Duodenal mucosa (tissue), 2 donors: ENCODE measurements at regions not wholly inside any gene's neighbourhood (a gene's known extent, or its start where the extent isn't known, plus 50 kb on each side); places are given as distances from the start of the nearest gene placed in this dataset.

ENCODE experiments used
- H3K27ac ChIP-seq: one replicate; pipeline ENCODE4 v1.7.0; 2013; ENCODE audit warnings: low read depth, low read length
- H3K27me3 ChIP-seq, 2 donors: one replicate each; pipeline ENCODE4 v1.7.0; 2013; ENCODE audit warnings: low read length in 2 of 2, control low read depth in 1 of 2; ENCODE audit not compliant: insufficient read depth in 2 of 2, control insufficient read depth in 1 of 2
- H3K36me3 ChIP-seq, 2 donors: one replicate each; pipeline ENCODE4 v1.7.0; 2013; ENCODE audit warnings: low read length in 2 of 2, control low read depth in 1 of 2; ENCODE audit not compliant: insufficient read depth in 2 of 2, control insufficient read depth in 1 of 2
- H3K4me1 ChIP-seq, 2 donors: one replicate each; pipeline ENCODE4 v1.7.0; 2013; ENCODE audit warnings: low read length in 2 of 2, control low read depth in 1 of 2; ENCODE audit not compliant: insufficient read depth in 2 of 2, control insufficient read depth in 1 of 2
- H3K4me3 ChIP-seq, 2 donors: one replicate each; pipeline ENCODE4 v1.7.0; 2013; ENCODE audit warnings: low read length in 2 of 2, low read depth in 1 of 2
- H3K9ac ChIP-seq, 2 donors: one replicate each; pipeline ENCODE4 v1.7.0; 2013; ENCODE audit warnings: low read length in 2 of 2, low read depth in 1 of 2
- H3K9me3 ChIP-seq, 2 donors: one replicate each; pipeline ENCODE4 v1.7.0; 2013; ENCODE audit warnings: low read length in 2 of 2, control low read depth in 1 of 2; ENCODE audit not compliant: control insufficient read depth in 1 of 2

DNA sequence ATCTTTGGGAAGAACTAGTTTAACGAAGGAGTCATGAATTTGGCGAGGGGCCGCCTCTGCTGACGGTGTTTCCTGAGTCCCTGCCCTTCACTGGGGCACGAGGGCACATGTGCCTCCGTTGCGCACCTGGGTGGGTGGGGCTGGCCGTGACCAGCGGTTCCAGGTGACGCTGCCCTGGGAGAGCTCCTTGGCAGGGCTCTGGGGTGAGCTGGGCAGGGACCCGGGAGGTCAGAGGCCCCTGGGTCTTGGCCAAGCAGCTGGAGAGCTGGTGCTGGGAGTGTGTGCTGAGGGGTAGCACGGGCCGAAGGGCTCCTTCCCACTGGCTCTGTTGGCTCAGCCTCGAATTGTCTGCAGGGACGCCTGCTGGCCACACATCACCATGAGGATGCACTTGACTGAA is 104.6 kb downstream of the RTP5 start:
- no peaks in the 10 kb centered on the region for H3K36me3 ChIP-seq
- H3K27ac ChIP-seq = no peak overlapping the region
- no peaks in the 10 kb centered on the region for H3K4me1 ChIP-seq
- no peaks in the 10 kb centered on the region for H3K9me3 ChIP-seq
- no peak overlapping the region for H3K4me3 ChIP-seq
- H3K27me3 ChIP-seq = no peaks in the 10 kb centered on the region
- no peak overlapping the region for H3K9ac ChIP-seq

DNA sequence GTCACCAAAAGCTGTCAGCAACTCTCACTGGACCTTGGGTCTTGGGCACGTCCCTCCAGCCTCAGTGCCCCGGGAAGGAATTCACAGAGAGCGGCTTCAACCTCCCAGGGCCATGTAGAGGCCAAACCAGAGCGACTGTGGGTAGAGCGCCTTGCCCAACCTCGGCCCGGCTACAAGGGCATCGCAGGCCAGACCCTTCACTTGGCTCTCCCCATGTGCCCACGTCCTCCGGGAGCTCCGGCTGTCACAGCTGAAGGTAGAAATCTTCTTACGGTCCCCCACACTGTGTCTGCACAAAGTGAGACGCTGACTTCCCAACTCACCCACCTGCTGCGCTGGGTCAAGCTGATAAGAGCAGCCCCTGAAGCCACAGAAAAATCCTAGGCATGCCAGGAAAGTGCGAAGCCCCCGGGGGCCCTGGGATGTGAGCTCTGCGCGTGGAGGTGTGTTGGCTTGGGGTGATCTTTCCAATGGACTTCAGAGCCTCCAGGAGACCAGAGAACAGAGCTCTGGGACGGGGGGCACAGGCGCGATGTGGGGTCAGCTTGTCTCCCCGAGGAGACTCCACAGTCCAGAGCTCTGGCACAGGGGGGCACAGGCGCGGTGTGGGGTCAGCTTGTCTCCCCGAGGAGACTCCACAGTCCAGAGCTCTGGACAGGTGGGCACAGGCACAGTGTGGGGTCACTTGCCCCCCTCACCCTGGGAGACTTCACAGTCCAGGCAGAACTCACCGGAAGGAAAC is 105.5 kb downstream of the RTP5 start:
- Histone ChIP-seq H3K4me3 (no peak overlapping the region), H3K9me3 (no peaks in the 10 kb centered on the region), H3K9ac (no peak overlapping the region), H3K36me3 (no peaks in the 10 kb centered on the region), H3K4me1 (no peaks in the 10 kb centered on the region), H3K27me3 (no peaks in the 10 kb centered on the region), H3K27ac (no peak overlapping the region)

DNA sequence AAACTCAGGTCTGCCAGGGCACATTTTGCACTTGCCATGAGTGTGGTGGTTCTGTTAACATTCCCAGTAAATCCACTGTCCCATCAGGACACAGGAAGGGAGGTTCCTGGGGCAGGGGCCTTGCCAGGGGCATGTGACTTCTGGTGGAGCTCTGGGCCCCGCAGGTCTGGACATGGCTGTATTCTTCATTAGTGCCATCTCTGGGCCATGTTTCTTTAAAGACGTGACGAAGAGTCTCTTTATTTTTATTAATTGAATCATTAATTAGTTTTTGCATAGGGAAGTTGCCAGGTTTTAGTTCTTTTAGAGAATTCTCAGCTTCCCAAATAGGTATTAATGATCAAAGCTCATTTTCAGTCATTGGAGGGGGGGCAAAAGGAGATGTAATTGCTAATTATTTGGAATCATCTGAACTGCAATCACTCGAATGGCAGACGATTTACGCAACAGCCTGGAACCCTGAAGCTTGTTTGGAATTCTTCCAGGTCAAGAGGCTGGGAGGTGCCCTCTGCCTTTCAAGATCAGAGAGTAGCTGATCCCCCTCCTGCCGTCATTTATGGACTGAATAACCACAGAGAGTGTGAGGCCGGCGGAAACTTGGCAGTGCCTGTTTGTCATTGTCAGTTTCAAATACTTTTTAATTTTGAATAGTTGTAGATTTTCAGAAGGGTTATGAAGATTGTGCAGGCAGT is 106.2 kb downstream of the RTP5 start:
- Histone ChIP-seq H3K9me3 (no peaks in the 10 kb centered on the region), H3K36me3 (no peaks in the 10 kb centered on the region), H3K4me3 (no peak overlapping the region), H3K27ac (no peak overlapping the region), H3K4me1 (no peaks in the 10 kb centered on the region), H3K9ac (no peak overlapping the region), H3K27me3 (no peaks in the 10 kb centered on the region)

DNA sequence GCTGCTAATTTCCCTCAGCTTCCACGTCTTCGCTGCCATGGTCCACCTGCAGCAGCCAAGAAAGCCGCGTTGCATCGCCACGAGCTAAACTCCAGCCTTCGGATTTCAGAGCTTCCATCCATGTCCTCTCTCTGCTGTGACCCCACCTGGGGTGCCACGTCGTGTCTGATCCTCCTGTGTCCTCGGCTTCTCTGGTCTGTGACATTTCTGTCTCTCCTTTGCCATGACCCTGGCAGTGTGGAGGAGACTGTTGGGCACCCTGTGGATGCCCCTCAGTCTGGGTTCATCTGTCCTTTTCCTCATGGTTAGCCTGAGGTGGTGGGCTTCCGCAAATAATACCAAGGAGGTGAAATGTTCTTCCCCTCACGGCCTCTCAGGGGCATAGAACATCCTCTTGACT is 106.8 kb downstream of the RTP5 start:
- Histone ChIP-seq H3K36me3 (no peaks in the 10 kb centered on the region), H3K4me3 (no peak overlapping the region), H3K27me3 (no peaks in the 10 kb centered on the region), H3K9ac (no peak overlapping the region), H3K9me3 (no peaks in the 10 kb centered on the region), H3K4me1 (no peaks in the 10 kb centered on the region), H3K27ac (no peak overlapping the region)

DNA sequence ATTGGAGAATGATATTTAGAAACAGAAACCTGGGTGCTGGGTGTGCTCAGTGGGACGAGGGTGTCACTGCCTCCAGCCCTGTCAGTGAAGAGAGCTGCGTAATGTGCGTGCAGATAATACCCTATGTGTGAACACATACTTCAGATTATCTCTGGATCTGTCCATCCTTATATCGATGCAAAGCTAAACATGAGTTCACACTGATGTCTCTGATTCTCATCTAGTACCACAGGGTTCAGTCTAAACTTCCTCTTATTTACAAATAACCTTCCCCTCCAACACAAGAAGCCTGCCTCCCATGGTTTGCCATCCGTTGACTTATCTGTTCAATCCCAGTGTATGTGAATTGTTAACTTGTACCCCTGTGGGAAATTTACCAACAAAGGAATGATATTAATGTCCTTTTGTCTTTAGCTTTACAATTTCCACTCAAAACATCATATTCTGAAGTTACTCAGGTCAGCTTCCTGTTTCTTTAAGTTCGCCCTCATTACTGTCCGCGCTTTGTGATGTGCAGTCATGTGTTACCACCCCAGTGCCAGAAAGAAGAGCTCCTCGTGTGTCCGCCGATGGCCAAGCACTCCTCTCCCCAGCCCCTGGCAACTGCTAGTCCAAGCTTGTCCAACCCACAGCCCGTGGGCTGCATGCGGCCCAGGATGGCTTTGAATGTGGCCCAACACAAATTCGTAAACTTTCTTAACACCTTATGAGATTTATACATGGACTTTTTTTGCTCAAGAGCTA is 108.2 kb downstream of the RTP5 start:
- no peaks in the 10 kb centered on the region for H3K4me1 ChIP-seq
- no peaks in the 10 kb centered on the region for H3K27me3 ChIP-seq
- no peak overlapping the region for H3K27ac ChIP-seq
- H3K4me3 ChIP-seq = no peak overlapping the region
- no peaks in the 10 kb centered on the region for H3K36me3 ChIP-seq
- no peaks in the 10 kb centered on the region for H3K9me3 ChIP-seq
- no peak overlapping the region for H3K9ac ChIP-seq

DNA sequence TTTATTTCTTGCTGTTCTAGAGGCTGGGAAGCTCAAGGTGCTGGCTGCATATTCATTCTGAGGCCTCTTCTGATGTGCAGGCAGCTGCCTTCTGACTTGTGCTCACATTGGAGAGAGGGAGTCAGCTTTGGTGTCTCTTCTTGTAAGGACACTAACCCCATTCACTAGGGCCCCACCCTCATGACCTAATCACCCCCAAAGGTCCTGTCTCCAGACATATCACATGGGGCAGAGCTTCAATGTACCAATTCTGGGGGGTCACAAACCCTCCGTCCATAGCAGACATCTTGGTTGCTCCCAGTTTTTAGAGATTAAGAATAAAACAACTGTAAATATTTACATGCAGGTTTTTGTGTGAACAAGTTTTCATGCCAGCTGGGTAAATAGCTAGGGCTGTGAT is 109.1 kb downstream of the RTP5 start:
- Histone ChIP-seq H3K4me3 (no peak overlapping the region), H3K4me1 (no peaks in the 10 kb centered on the region), H3K9ac (no peak overlapping the region), H3K36me3 (no peaks in the 10 kb centered on the region), H3K27ac (no peak overlapping the region), H3K9me3 (no peaks in the 10 kb centered on the region), H3K27me3 (no peaks in the 10 kb centered on the region)

DNA sequence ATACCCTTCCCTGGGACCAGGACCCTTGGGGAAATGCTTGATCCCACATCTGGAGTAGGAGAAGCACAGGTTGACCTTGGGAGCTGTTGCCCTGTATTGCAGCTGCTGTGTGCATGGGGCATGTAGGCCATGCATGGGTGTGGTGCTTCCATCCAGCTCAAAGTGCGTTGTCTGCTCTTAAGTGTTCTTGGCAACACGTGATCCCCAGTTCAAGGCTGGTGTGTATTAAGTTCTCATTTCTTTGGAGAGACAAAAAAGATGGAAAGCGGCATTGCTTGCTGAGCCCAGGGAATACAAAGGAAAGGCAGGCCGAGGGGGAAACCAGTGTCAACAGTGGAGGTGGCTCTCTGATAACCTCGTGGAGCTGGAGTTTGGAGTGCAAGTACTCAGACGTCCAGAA is 110.7 kb downstream of the RTP5 start:
- Histone ChIP-seq H3K4me1 (no peaks in the 10 kb centered on the region), H3K9me3 (no peaks in the 10 kb centered on the region), H3K9ac (no peak overlapping the region), H3K4me3 (no peak overlapping the region), H3K27ac (no peak overlapping the region), H3K36me3 (no peaks in the 10 kb centered on the region), H3K27me3 (no peaks in the 10 kb centered on the region)

DNA sequence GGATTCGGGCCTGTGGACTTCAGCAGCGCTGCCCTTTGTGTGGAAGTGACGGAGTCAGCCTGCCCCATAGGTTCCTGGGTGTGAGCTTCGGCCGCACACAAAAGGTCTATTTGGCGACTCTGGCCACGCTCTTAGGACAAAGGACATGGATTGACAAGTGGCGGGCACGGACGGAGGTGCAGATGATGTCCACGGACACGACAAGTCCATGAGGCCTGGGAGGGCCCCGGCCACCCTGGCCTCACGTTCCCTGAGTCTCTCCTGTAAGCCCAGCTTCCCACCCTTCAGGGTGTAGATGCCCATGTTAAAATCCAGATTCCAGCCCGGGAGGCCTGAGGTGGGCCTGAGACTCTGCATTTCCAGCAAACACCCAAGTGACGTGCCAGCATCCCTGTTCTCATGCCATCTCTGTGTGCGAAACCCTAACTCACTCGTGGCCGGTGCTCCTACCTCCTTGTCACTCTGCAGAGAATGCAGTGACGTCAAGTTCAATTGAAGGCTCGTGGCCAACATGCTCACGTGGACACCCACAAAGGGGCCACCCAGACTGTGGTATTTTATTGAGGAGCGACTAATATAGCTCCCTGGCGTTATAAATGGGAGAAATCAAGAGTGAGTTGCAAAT is 111.7 kb downstream of the RTP5 start:
- no peaks in the 10 kb centered on the region for H3K27me3 ChIP-seq
- H3K9me3 ChIP-seq = no peaks in the 10 kb centered on the region
- H3K9ac ChIP-seq = no peak overlapping the region
- H3K36me3 ChIP-seq = no peaks in the 10 kb centered on the region
- H3K4me3 ChIP-seq = no peak overlapping the region
- no peak overlapping the region for H3K27ac ChIP-seq
- H3K4me1 ChIP-seq = no peaks in the 10 kb centered on the region

DNA sequence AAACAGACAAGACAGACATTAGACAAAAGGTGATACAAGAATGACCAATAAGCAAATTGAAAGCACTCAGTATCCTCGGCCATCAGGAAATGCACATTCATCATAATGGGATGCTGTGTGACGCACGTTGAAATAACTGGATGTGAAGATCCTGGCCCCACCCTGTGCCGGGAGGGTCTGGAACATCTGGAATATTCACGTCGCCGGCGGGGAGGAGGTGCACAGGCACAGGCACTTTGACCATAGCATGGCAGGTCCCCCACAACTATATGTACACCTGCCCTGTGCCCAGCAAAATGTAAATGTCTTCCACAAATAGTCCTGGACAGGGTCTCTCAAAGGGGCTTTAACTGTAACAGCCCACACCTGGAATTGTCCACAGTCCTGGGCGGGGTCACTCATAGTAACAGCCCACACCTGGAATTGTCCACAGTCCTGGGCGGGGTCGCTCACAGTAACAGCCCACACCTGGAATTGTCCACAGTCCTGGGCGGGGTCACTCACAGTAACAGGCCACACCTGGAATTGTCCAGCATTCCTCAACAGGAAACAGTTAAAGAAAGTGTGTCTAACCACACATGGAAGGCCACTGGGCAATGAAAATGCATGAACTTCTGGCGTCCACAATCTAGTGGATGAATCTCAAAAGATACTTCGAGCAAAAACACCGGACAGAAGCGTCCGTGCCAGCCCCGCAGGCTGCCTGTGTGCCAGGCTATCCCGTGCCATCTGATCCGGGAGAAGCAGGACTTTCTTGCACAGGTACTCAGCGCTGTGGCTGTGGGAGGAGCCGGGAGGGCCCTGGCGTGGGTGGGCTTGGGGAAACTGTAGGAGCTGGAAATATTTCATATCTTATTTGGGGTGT is 113.4 kb downstream of the RTP5 start:
- no peaks in the 10 kb centered on the region for H3K9me3 ChIP-seq
- H3K36me3 ChIP-seq = no peaks in the 10 kb centered on the region
- no peak overlapping the region for H3K27ac ChIP-seq
- no peaks in the 10 kb centered on the region for H3K27me3 ChIP-seq
- no peaks in the 10 kb centered on the region for H3K4me1 ChIP-seq
- no peak overlapping the region for H3K9ac ChIP-seq
- no peak overlapping the region for H3K4me3 ChIP-seq
